DOHH2 (cell line): ENCODE measurements at regions not wholly inside any gene's neighbourhood (a gene's known extent, or its start where the extent isn't known, plus 50 kb on each side); places are given as distances from the start of the nearest gene placed in this dataset.

ENCODE experiments used
- H3F3A ChIP-seq: fragments of 200-600 bp; sonication (generic), shearing (Covaris generic); 2 replicates; pipeline ENCODE4 v1.6.0; 2016; ENCODE audit warnings: antibody characterized with exemption, mild to moderate bottlenecking; ENCODE audit not compliant: control insufficient read depth, insufficient read depth
- H3K27ac ChIP-seq: fragments of 200-600 bp; sonication (generic); 2 replicates; pipeline ENCODE4 v1.5.1; 2014; ENCODE audit warnings: low read depth, mild to moderate bottlenecking, low read length, moderate library complexity
- H3K27me3 ChIP-seq: fragments of 200-600 bp; sonication (generic); 2 replicates; pipeline ENCODE4 v1.6.1; 2014; ENCODE audit warnings: mild to moderate bottlenecking, low read length, mixed read lengths; ENCODE audit not compliant: control insufficient read depth
- H3K36me3 ChIP-seq: fragments of 200-600 bp; sonication (generic); 2 replicates; pipeline ENCODE4 v1.6.1; 2014; ENCODE audit warnings: mild to moderate bottlenecking, low read length, moderate library complexity, mixed read lengths; ENCODE audit not compliant: control insufficient read depth
- H3K4me1 ChIP-seq: fragments of 200-600 bp; sonication (generic); 2 replicates; pipeline ENCODE4 v1.6.1; 2014; ENCODE audit warnings: mild to moderate bottlenecking, low read length, mixed read lengths; ENCODE audit not compliant: control insufficient read depth
- H3K4me2 ChIP-seq: fragments of 200-600 bp; sonication (generic); 2 replicates; pipeline ENCODE4 v1.6.0; 2014; ENCODE audit warnings: mild to moderate bottlenecking, low read length, moderate library complexity
- H3K4me3 ChIP-seq: fragments of 200-600 bp; sonication (generic); 2 replicates; pipeline ENCODE4 v1.5.1; 2014; ENCODE audit warnings: mild to moderate bottlenecking, low read length, mixed read lengths
- H3K79me2 ChIP-seq: fragments of 200-600 bp; sonication (generic); 2 replicates; pipeline ENCODE4 v1.6.1; 2014; ENCODE audit warnings: mild to moderate bottlenecking, low read length, mixed read lengths; ENCODE audit not compliant: control insufficient read depth
- H3K9me2 ChIP-seq: fragments of 200-600 bp; sonication (generic); replicated peaks from 2 replicates; pipeline ENCODE4 v1.6.1; 2014; ENCODE audit warnings: mild to moderate bottlenecking, low read length, mixed read lengths; ENCODE audit not compliant: control insufficient read depth
- H3K9me3 ChIP-seq: fragments of 200-600 bp; sonication (generic); 2 replicates; pipeline ENCODE4 v1.6.1; 2014; ENCODE audit warnings: antibody characterized with exemption, low read length, mixed read lengths; ENCODE audit not compliant: control insufficient read depth, insufficient read depth
- H4K20me1 ChIP-seq: fragments of 200-600 bp; sonication (generic); 2 replicates; pipeline ENCODE4 v1.6.0; 2014; ENCODE audit warnings: low read depth, mild to moderate bottlenecking, antibody characterized with exemption, low read length, moderate library complexity; ENCODE audit not compliant: control insufficient read depth, insufficient read depth
- EZH2phosphoT487 ChIP-seq: fragments of 200-600 bp; sonication (generic); IDR thresholded peaks from 2 replicates; pipeline ENCODE4 v1.6.1; 2017; ENCODE audit warnings: borderline replicate concordance, mild to moderate bottlenecking, antibody characterized with exemption, low read length, moderate library complexity, mixed read lengths
- TF ChIP-seq, protein P1 (sequence below): fragments of 200-600 bp; sonication (generic); IDR thresholded peaks from one replicate; pipeline ENCODE4 v1.5.1; 2014; ENCODE audit warnings: antibody characterized with exemption, mild to moderate bottlenecking, low read depth, low read length; ENCODE audit not compliant: poor library complexity, severe bottlenecking

DNA sequence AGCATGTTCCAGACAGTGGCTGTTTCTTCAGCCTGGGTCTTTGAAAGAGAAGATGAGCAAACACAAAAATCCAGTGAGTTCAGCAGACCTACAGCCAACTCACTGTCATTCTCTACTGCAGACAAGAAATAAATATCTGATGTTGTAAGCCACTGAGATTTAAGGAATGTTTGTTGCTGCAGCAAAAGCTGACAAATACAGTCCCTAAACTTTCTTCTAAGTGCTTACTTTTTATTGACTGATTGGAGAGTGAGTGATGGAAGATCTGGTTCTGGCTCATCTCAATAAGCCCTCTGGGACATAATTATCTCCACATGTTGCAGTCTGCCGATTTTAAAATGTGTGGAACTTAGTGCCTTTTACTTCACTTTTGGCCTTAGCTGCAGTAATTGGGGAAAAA lies 69.9 kb upstream of the LMNB1 start:
- no peaks in the 10 kb centered on the region for H4K20me1 ChIP-seq
- H3K4me1 ChIP-seq: no peaks in the 10 kb centered on the region
- no peaks in the 10 kb centered on the region for H3K79me2 ChIP-seq
- H3K27me3 ChIP-seq: no peaks in the 10 kb centered on the region
- no peaks in the 10 kb centered on the region for H3F3A ChIP-seq
- no peak overlapping the region for H3K4me3 ChIP-seq
- H3K36me3 ChIP-seq: no peaks in the 10 kb centered on the region
- H3K4me2 ChIP-seq: no peak overlapping the region
- no peak overlapping the region for H3K27ac ChIP-seq
- H3K9me3 ChIP-seq: no peaks in the 10 kb centered on the region
- H3K9me2 ChIP-seq: no peaks in the 10 kb centered on the region
- TF ChIP-seq, protein P1, sequence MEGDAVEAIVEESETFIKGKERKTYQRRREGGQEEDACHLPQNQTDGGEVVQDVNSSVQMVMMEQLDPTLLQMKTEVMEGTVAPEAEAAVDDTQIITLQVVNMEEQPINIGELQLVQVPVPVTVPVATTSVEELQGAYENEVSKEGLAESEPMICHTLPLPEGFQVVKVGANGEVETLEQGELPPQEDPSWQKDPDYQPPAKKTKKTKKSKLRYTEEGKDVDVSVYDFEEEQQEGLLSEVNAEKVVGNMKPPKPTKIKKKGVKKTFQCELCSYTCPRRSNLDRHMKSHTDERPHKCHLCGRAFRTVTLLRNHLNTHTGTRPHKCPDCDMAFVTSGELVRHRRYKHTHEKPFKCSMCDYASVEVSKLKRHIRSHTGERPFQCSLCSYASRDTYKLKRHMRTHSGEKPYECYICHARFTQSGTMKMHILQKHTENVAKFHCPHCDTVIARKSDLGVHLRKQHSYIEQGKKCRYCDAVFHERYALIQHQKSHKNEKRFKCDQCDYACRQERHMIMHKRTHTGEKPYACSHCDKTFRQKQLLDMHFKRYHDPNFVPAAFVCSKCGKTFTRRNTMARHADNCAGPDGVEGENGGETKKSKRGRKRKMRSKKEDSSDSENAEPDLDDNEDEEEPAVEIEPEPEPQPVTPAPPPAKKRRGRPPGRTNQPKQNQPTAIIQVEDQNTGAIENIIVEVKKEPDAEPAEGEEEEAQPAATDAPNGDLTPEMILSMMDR: no peak
- TF ChIP-seq EZH2phosphoT487: no peak

DNA sequence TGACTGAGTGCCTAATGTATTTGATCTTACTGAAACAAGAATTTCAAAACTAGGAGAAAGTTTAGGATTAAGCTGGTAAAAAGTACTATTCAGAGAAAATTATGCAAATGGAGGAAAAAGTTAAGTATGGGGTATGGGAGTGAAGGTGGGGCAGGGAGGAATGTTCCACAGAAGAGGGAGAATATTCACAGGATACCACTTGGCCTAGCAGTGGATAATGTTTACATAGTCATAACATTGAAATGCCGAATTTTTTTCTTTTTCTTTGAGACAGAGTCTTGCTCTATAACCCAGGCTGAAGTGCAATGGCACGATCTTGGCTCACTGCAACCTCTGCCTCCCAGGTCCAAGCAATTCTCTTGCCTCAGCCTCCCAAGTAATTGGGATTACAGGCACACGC lies 61.2 kb upstream of the LMNB1 start:
- H3K36me3 ChIP-seq: no peaks in the 10 kb centered on the region
- no peaks in the 10 kb centered on the region for H3K79me2 ChIP-seq
- H3K27ac ChIP-seq: no peak overlapping the region
- no peak overlapping the region for H3K4me3 ChIP-seq
- no peaks in the 10 kb centered on the region for H3F3A ChIP-seq
- no peaks in the 10 kb centered on the region for H3K27me3 ChIP-seq
- H4K20me1 ChIP-seq: no peaks in the 10 kb centered on the region
- H3K9me2 ChIP-seq: no peaks in the 10 kb centered on the region
- TF ChIP-seq, protein P1: no peak
- TF ChIP-seq EZH2phosphoT487: no peak
- peaks cover 12% of the 10 kb centered on the region for H3K4me1 ChIP-seq
- no peak overlapping the region for H3K4me2 ChIP-seq
- no peaks in the 10 kb centered on the region for H3K9me3 ChIP-seq

DNA sequence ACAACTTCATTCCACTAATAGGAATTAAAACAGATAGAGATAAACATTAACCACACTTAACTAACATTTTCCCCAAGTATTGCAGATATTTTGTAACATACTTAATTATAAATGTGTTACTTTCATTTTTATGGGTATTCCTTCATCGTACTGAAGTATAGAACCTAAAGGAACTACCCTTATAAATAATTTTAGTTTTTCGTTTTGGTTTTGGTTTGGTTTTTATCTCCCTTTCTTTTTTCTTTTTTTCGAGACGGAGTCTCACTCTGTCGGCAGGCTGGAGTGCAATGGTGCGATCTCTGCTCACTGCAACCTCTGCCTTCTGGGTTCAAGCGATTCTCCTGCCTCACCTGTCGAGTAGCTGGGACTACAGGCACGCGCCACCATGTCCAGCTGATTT lies 60.1 kb upstream of the LMNB1 start:
- H3K9me3 ChIP-seq: no peaks in the 10 kb centered on the region
- no peak overlapping the region for H3K4me2 ChIP-seq
- no peaks in the 10 kb centered on the region for H3K79me2 ChIP-seq
- no peak overlapping the region for H3K4me3 ChIP-seq
- H4K20me1 ChIP-seq: no peaks in the 10 kb centered on the region
- H3K27me3 ChIP-seq: no peaks in the 10 kb centered on the region
- H3K9me2 ChIP-seq: no peaks in the 10 kb centered on the region
- H3F3A ChIP-seq: no peaks in the 10 kb centered on the region
- H3K4me1 ChIP-seq: peaks cover 12% of the 10 kb centered on the region
- TF ChIP-seq EZH2phosphoT487: no peak
- TF ChIP-seq, protein P1: no peak
- H3K27ac ChIP-seq: no peak overlapping the region
- no peaks in the 10 kb centered on the region for H3K36me3 ChIP-seq
